ENCODE measurements at regions not wholly inside any gene's neighbourhood (a gene's known extent, or its start where the extent isn't known, plus 50 kb on each side); places are given as distances from the start of the nearest gene placed in this dataset.

- no peaks in the 10 kb centered on the region for H3K36me3 Mint-ChIP-seq (ENCODE audit: low read depth, unreplicated experiment)
- no peak overlapping the region for H3K27ac Mint-ChIP-seq (ENCODE audit: unreplicated experiment)
- peaks cover 7% of the 10 kb centered on the region for H3K4me1 Mint-ChIP-seq (ENCODE audit: unreplicated experiment)
- no peak for DNase-seq (ENCODE audit: low spot score)
- no peak overlapping the region for H3K4me3 Mint-ChIP-seq (ENCODE audit: unreplicated experiment)
- H3K27me3 Mint-ChIP-seq (ENCODE audit: unreplicated experiment), result no peaks in the 10 kb centered on the region
- no peaks in the 10 kb centered on the region for H3K9me3 Mint-ChIP-seq (ENCODE audit: unreplicated experiment)
- no peak for TF ChIP-seq CTCF (IDR thresholded peaks at IDR 0.05; ENCODE audit: unreplicated experiment)
Observed at GRCh38 chr4:19729886-19730651, 521.6 kb upstream of the SLIT2 start.

- no peak for DNase-seq (ENCODE audit: low spot score)
- Mint-ChIP-seq H3K36me3 (ENCODE audit: low read depth, unreplicated experiment) (no peaks in the 10 kb centered on the region), H3K27ac (ENCODE audit: unreplicated experiment) (no peak overlapping the region), H3K27me3 (ENCODE audit: unreplicated experiment) (no peaks in the 10 kb centered on the region), H3K9me3 (ENCODE audit: unreplicated experiment) (no peaks in the 10 kb centered on the region), H3K4me3 (ENCODE audit: unreplicated experiment) (no peak overlapping the region), H3K4me1 (ENCODE audit: unreplicated experiment) (peaks cover 7% of the 10 kb centered on the region)
- no peak for TF ChIP-seq CTCF (IDR thresholded peaks at IDR 0.05; ENCODE audit: unreplicated experiment)
Observed at GRCh38 chr4:19728773-19729172, 522.9 kb upstream of the SLIT2 start.

- no peak for TF ChIP-seq CTCF (IDR thresholded peaks at IDR 0.05; ENCODE audit: unreplicated experiment)
- Mint-ChIP-seq H3K27me3 (ENCODE audit: unreplicated experiment) (no peaks in the 10 kb centered on the region), H3K27ac (ENCODE audit: unreplicated experiment) (no peak overlapping the region), H3K36me3 (ENCODE audit: low read depth, unreplicated experiment) (no peaks in the 10 kb centered on the region), H3K4me1 (ENCODE audit: unreplicated experiment) (peaks cover 7% of the 10 kb centered on the region), H3K4me3 (ENCODE audit: unreplicated experiment) (no peak overlapping the region), H3K9me3 (ENCODE audit: unreplicated experiment) (no peaks in the 10 kb centered on the region)
- DNase-seq (ENCODE audit: low spot score), result no peak
Observed at GRCh38 chr4:19727141-19727540, 524.6 kb upstream of the SLIT2 start.

- peaks cover 3% of the 10 kb centered on the region for H3K4me1 Mint-ChIP-seq (ENCODE audit: unreplicated experiment)
- no peak for TF ChIP-seq CTCF (IDR thresholded peaks at IDR 0.05; ENCODE audit: unreplicated experiment)
- no peak overlapping the region for H3K4me3 Mint-ChIP-seq (ENCODE audit: unreplicated experiment)
- DNase-seq (ENCODE audit: low spot score), result no peak
- H3K27ac Mint-ChIP-seq (ENCODE audit: unreplicated experiment), result no peak overlapping the region
- no peaks in the 10 kb centered on the region for H3K36me3 Mint-ChIP-seq (ENCODE audit: low read depth, unreplicated experiment)
- H3K27me3 Mint-ChIP-seq (ENCODE audit: unreplicated experiment), result no peaks in the 10 kb centered on the region
- H3K9me3 Mint-ChIP-seq (ENCODE audit: unreplicated experiment), result no peaks in the 10 kb centered on the region
Observed at GRCh38 chr4:19725130-19725529, 526.6 kb upstream of the SLIT2 start.

- Mint-ChIP-seq H3K27ac (ENCODE audit: unreplicated experiment) (no peak overlapping the region), H3K4me3 (ENCODE audit: unreplicated experiment) (no peak overlapping the region), H3K27me3 (ENCODE audit: unreplicated experiment) (no peaks in the 10 kb centered on the region), H3K4me1 (ENCODE audit: unreplicated experiment) (no peaks in the 10 kb centered on the region), H3K9me3 (ENCODE audit: unreplicated experiment) (no peaks in the 10 kb centered on the region), H3K36me3 (ENCODE audit: low read depth, unreplicated experiment) (no peaks in the 10 kb centered on the region)
- TF ChIP-seq CTCF (IDR thresholded peaks at IDR 0.05; ENCODE audit: unreplicated experiment), result no peak
- DNase-seq (ENCODE audit: low spot score), result no peak
Observed at GRCh38 chr4:19722404-19722803, 529.3 kb upstream of the SLIT2 start.

All from endothelial cell (in vitro differentiated cells).